Loucy (cell line): ENCODE measurements at regions not wholly inside any gene's neighbourhood (a gene's known extent, or its start where the extent isn't known, plus 50 kb on each side); places are given as distances from the start of the nearest gene placed in this dataset.
A peak's percentile ranks its signal among the peaks of the same experiment; 100 is the strongest.
"Not testable (repeated sequence)": the region's sequence is repeated elsewhere in the genome, so short reads cannot be mapped to it uniquely, and the experiment has no call there.

ENCODE experiments used
- H2AFZ ChIP-seq: fragments of 200-600 bp; sonication (generic); 2 replicates; pipeline ENCODE4 v1.6.0; 2016; ENCODE audit warnings: antibody characterized with exemption, mild to moderate bottlenecking, low read length, moderate library complexity
- H3F3A ChIP-seq: fragments of 200-600 bp; 2 replicates; pipeline ENCODE4 v1.6.0; 2016; ENCODE audit warnings: antibody characterized with exemption, low read depth, mild to moderate bottlenecking
- H3K27me3 ChIP-seq: fragments of 200-600 bp; sonication (generic); 2 replicates; pipeline ENCODE4 v1.6.1; 2014; ENCODE audit warnings: low read length, mild to moderate bottlenecking; ENCODE audit not compliant: insufficient read depth, poor library complexity, severe bottlenecking
- H3K36me3 ChIP-seq: fragments of 200-600 bp; sonication (generic); 2 replicates; pipeline ENCODE4 v1.6.1; 2016; ENCODE audit warnings: low read length; ENCODE audit not compliant: insufficient read depth
- H3K4me1 ChIP-seq: fragments of 200-600 bp; sonication (generic); 2 replicates; pipeline ENCODE4 v1.5.1; 2014; ENCODE audit warnings: low read length, mild to moderate bottlenecking; ENCODE audit not compliant: insufficient read depth, poor library complexity, severe bottlenecking
- H3K4me2 ChIP-seq: fragments of 200-600 bp; sonication (generic); 2 replicates; pipeline ENCODE4 v1.6.0; 2014; ENCODE audit warnings: antibody characterized with exemption, low read length, low read depth, mild to moderate bottlenecking; ENCODE audit not compliant: poor library complexity, severe bottlenecking
- H3K4me3 ChIP-seq: fragments of 200-600 bp; sonication (generic); 2 replicates; pipeline ENCODE4 v1.5.1; 2014; ENCODE audit warnings: low read length, mild to moderate bottlenecking, mixed read lengths; ENCODE audit not compliant: poor library complexity, severe bottlenecking
- H3K79me2 ChIP-seq: fragments of 200-600 bp; sonication (generic); 2 replicates; pipeline ENCODE4 v1.6.1; 2014; ENCODE audit warnings: low read length; ENCODE audit not compliant: insufficient read depth
- H3K9ac ChIP-seq: fragments of 200-600 bp; sonication (generic); 2 replicates; pipeline ENCODE4 v1.6.0; 2014; ENCODE audit warnings: mild to moderate bottlenecking, low read depth, low read length, moderate library complexity; ENCODE audit not compliant: poor library complexity, severe bottlenecking
- H3K9me2 ChIP-seq: fragments of 200-600 bp; sonication (generic); replicated peaks from 2 replicates; pipeline ENCODE4 v1.6.1; 2016; ENCODE audit warnings: low read depth, low read length, mixed read lengths
- H3K9me3 ChIP-seq: fragments of 200-600 bp; sonication (generic); 2 replicates; pipeline ENCODE4 v1.6.1; 2014; ENCODE audit warnings: mild to moderate bottlenecking, antibody characterized with exemption, low read length, low read depth; ENCODE audit not compliant: insufficient read depth
- H4K20me1 ChIP-seq: fragments of 200-600 bp; sonication (generic); 2 replicates; pipeline ENCODE4 v1.6.0; 2014; ENCODE audit warnings: antibody characterized with exemption, low read length, mild to moderate bottlenecking; ENCODE audit not compliant: insufficient read depth, poor library complexity, severe bottlenecking
- EZH2phosphoT487 ChIP-seq: fragments of 200-600 bp; IDR thresholded peaks from 2 replicates; pipeline ENCODE4 v1.6.1; 2018; ENCODE audit warnings: antibody characterized with exemption, mild to moderate bottlenecking, moderate library complexity, borderline replicate concordance
- TF ChIP-seq, protein P1 (sequence below): fragments of 200-600 bp; sonication (generic); conservative IDR thresholded peaks from 2 replicates; pipeline ENCODE4 v1.5.1; 2014; ENCODE audit warnings: mild to moderate bottlenecking, antibody characterized with exemption, low read length

DNA sequence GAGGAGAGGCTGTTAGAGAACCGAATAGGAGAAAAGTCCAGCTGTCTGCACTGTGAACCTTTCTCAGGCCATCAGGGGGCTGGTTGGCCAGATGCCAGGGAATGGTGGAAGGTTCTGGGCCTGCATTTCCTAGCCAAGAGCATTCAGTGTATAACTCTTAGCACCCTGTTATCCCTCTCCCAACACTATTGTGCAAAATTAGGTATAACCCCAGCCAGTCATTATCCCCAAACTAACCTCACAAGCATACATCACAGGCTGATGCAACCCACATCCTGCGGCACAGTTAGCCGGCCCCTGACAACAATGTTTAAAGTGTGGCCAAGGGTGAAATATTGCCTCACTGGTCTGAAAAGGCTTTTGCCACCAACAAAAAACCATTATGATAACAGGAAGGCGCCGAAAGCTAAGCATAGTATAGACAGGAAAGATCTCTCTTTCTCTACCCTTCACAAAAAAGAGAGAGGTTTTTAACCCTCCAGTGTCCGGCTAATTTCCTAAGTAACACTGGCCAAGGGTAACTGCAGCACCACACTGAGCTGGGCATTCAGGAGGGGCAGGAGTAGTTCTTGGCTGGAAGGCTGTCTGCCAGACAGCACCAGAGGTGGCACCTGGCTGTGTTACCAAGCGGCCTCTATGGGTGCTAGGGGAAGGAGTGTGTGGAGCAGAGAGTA lies 77.3 kb upstream of the BCAR3 start:
- Histone ChIP-seq H3K9me3 (no peaks in the 10 kb centered on the region), H3F3A (no peaks in the 10 kb centered on the region), H3K36me3 (no peaks in the 10 kb centered on the region), H3K4me2 (peak overlapping the region; percentile 16), H3K79me2 (no peaks in the 10 kb centered on the region), H3K4me1 (peaks cover 2% of the 10 kb centered on the region), H3K9me2 (no peaks in the 10 kb centered on the region), H3K9ac (no peak overlapping the region), H2AFZ (no peak overlapping the region), H4K20me1 (no peaks in the 10 kb centered on the region), H3K27me3 (no peaks in the 10 kb centered on the region), H3K4me3 (no peak overlapping the region)
- no peak for TF ChIP-seq EZH2phosphoT487
- TF ChIP-seq, protein P1, sequence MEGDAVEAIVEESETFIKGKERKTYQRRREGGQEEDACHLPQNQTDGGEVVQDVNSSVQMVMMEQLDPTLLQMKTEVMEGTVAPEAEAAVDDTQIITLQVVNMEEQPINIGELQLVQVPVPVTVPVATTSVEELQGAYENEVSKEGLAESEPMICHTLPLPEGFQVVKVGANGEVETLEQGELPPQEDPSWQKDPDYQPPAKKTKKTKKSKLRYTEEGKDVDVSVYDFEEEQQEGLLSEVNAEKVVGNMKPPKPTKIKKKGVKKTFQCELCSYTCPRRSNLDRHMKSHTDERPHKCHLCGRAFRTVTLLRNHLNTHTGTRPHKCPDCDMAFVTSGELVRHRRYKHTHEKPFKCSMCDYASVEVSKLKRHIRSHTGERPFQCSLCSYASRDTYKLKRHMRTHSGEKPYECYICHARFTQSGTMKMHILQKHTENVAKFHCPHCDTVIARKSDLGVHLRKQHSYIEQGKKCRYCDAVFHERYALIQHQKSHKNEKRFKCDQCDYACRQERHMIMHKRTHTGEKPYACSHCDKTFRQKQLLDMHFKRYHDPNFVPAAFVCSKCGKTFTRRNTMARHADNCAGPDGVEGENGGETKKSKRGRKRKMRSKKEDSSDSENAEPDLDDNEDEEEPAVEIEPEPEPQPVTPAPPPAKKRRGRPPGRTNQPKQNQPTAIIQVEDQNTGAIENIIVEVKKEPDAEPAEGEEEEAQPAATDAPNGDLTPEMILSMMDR: no peak

DNA sequence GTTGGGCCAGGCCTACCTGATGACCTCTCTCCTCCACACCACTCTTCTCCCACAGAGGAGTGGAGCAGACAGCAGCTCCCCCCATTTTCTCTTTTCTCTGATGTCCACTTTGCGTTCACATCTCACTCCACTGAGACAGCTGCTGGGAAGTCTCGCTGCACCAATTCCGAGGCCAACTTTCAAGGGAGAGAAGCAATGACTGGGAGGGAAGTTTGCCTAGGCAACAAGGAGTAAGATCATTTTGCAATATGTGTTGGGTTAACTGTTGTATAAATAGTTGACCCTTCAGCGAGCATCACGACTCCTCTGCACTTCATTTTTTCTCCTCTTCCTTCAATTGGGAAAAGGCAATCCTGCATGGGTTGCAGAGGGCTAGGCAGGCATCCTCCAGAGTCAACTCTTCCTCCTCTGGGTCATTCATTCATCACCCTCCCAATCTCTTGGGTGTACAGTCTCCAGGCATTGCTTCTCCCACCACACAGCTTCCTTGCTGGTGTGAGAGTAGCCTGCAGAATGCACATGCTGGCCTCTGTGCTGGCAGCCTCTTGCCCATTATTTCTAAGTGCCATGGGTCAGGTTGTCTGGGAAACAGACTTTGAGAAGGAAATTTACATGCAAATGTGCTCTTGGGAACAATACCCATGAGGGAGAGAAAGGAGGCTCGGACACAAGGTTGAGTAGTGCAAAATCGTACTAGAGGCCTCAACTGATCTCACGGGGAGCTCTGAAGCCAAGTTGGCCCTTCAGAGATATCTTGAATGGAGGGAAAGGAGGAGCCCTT lies 75.8 kb upstream of the BCAR3 start:
- H3K27me3 ChIP-seq: no peaks in the 10 kb centered on the region
- H3K9me3 ChIP-seq: no peaks in the 10 kb centered on the region
- no peaks in the 10 kb centered on the region for H3F3A ChIP-seq
- H3K4me3 ChIP-seq: no peak overlapping the region
- no peaks in the 10 kb centered on the region for H3K9me2 ChIP-seq
- no peak overlapping the region for H3K9ac ChIP-seq
- H3K4me2 ChIP-seq: no peak overlapping the region
- no peak overlapping the region for H2AFZ ChIP-seq
- H3K4me1 ChIP-seq: peaks cover 2% of the 10 kb centered on the region
- no peaks in the 10 kb centered on the region for H3K36me3 ChIP-seq
- no peaks in the 10 kb centered on the region for H4K20me1 ChIP-seq
- TF ChIP-seq, protein P1: no peak
- TF ChIP-seq EZH2phosphoT487: no peak
- H3K79me2 ChIP-seq: no peaks in the 10 kb centered on the region

DNA sequence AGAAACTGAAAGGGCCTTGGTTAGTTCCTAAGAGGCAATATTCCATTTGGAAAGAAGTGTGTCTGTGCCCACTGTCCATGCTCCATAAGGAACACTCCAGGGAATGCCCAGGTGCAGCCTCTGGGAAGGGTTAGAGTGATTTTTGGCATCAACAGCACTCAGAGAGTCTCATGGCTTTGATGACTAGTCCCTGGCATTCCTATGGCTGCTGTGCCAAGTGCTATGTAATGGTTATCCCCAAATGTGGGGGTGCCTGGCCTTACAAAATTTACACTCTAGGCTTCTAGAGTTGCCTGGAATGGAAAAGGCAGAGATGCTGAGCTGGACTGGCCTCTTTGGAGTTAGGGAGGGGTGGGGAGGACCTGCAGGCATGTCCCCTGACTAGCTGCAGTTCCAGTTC lies 75.0 kb upstream of the BCAR3 start:
- Histone ChIP-seq H3K36me3 (no peaks in the 10 kb centered on the region), H4K20me1 (no peaks in the 10 kb centered on the region), H3K4me1 (peaks cover 2% of the 10 kb centered on the region), H3K9me2 (no peaks in the 10 kb centered on the region), H3F3A (no peaks in the 10 kb centered on the region), H3K27me3 (no peaks in the 10 kb centered on the region), H3K4me2 (no peak overlapping the region), H2AFZ (no peak overlapping the region), H3K9me3 (no peaks in the 10 kb centered on the region), H3K9ac (no peak overlapping the region), H3K79me2 (no peaks in the 10 kb centered on the region), H3K4me3 (no peak overlapping the region)
- no peak for TF ChIP-seq EZH2phosphoT487
- TF ChIP-seq, protein P1: no peak

DNA sequence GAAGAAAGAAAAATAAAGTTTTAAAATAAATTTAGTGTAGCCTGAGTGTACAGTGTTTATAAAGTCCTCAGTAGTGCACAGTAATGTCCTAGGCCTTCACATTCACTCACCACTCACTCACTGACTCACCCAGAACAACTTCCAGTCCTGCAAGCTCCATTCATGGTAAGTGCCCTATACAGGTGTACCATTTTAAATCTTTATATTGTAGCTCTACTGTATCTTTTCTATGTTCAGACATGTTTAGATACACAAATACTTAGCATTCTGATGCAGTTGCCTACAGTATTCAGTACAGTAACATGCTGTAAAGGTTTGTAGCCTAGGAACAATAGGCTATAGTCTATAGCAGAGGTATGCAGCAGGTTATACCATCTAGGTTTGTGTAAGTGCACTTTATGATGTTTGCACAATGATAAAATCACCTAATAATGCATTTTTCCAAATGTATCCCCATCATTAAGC lies 73.6 kb upstream of the BCAR3 start:
- H3K27me3 ChIP-seq, H3K9ac ChIP-seq, H3K4me2 ChIP-seq, H2AFZ ChIP-seq, H3K4me3 ChIP-seq, H3K36me3 ChIP-seq, H3K9me3 ChIP-seq, H3K79me2 ChIP-seq, H4K20me1 ChIP-seq, H3F3A ChIP-seq, H3K9me2 ChIP-seq: not testable (repeated sequence)
- peaks cover 16% of the 10 kb centered on the region for H3K4me1 ChIP-seq
